ENCODE measurements at regions not wholly inside any gene's neighbourhood (a gene's known extent, or its start where the extent isn't known, plus 50 kb on each side); places are given as distances from the start of the nearest gene placed in this dataset.

GRCh38 chr13:22152751-22153150, 481.9 kb downstream of the FGF9 start:
- TF ChIP-seq POLR2A (IDR thresholded peaks at IDR 0.05), result no peak
- TF ChIP-seq, protein P1, sequence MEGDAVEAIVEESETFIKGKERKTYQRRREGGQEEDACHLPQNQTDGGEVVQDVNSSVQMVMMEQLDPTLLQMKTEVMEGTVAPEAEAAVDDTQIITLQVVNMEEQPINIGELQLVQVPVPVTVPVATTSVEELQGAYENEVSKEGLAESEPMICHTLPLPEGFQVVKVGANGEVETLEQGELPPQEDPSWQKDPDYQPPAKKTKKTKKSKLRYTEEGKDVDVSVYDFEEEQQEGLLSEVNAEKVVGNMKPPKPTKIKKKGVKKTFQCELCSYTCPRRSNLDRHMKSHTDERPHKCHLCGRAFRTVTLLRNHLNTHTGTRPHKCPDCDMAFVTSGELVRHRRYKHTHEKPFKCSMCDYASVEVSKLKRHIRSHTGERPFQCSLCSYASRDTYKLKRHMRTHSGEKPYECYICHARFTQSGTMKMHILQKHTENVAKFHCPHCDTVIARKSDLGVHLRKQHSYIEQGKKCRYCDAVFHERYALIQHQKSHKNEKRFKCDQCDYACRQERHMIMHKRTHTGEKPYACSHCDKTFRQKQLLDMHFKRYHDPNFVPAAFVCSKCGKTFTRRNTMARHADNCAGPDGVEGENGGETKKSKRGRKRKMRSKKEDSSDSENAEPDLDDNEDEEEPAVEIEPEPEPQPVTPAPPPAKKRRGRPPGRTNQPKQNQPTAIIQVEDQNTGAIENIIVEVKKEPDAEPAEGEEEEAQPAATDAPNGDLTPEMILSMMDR (IDR thresholded peaks at IDR 0.05), result no peak
- TF ChIP-seq EP300 (IDR thresholded peaks at IDR 0.05), result no peak
- no peak for TF ChIP-seq POLR2AphosphoS5 (IDR thresholded peaks at IDR 0.05)
